ENCODE measurements at regions not wholly inside any gene's neighbourhood (a gene's known extent, or its start where the extent isn't known, plus 50 kb on each side); places are given as distances from the start of the nearest gene placed in this dataset.
A peak's percentile ranks its signal among the peaks of the same experiment; 100 is the strongest.
"Not testable (repeated sequence)": the region's sequence is repeated elsewhere in the genome, so short reads cannot be mapped to it uniquely, and the experiment has no call there.

DNA sequence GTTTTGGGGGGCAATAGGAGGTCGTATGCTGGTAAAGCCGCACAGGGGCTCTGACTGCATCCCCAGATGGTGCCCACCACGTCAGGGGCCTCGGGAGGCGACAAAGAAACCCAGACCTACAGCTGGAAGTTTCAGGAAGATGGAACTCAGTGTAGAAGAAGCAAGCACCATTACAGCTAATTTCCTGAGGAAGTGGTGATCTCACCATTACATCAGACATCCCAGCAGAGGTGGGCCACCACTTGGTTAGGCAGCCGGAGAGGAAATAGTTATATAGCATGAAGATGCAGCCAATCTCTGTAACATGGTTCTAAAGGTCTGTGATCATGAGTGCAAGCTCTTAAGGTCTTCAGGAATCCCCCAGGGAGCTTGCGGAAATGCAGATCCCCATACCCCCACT, 127.3 kb upstream of the PCBD1 start:
- no peak for DNase-seq (ENCODE audit: low read depth)

GRCh38 chr10:71020061-71020460, 131.7 kb upstream of the PCBD1 start:
- not testable (repeated sequence) for DNase-seq (ENCODE audit: low read depth)

GRCh38 chr10:71021402-71021801, 133.0 kb upstream of the PCBD1 start:
- DNase-seq (ENCODE audit: low read depth) = no peak

DNA sequence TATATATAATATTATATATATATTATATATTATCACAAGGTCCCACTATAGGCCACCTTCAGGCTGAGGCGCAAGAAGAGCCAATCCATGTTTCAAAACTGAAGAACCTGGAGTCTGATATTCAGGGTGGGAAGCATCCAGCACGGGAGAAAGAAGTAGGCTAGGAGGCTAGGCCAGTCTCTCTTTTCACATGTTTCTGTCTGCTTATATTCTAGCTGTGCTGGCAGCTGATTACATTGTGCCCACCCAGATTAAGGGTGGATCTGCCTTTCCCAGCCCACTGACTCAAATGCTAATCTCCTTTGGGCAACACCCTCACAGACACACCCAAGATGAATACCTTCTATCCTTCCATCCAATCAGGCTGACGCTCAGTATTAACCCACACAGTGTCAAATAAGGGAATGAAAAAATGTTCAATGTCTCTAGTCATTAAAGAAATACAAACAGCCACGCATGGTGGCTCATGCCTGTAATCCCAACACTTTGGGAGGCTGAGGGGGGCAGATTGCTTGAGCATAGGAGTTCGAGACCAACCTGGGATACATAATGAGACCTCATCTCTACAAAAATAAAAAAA, 135.4 kb upstream of the PCBD1 start:
- DNase-seq (ENCODE audit: low read depth) = no peak

DNA sequence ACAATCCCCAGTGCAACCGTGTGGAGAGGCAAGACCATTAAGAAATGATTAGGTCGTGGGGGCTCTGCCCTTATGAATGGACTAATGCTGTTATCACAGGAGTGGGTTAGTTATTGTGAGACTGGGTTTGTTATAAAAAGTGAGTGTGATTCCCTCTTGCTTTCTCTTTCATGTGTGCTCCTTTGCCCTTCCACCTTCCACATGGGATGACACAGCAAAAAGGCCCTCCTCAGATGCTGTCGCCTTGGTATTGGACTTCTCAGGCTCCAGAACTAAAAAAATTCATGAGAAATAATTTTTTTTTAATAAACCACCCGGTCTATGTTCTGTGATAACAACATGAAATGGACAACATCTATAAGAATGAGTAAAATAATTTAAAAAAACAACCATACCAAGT, 136.1 kb upstream of the PCBD1 start:
- DNase-seq (ENCODE audit: low read depth) = no peak

- DNase-seq (ENCODE audit: low read depth) = no peak
Measured at GRCh38 chr10:71025535-71025934, 137.2 kb upstream of the PCBD1 start.

DNA sequence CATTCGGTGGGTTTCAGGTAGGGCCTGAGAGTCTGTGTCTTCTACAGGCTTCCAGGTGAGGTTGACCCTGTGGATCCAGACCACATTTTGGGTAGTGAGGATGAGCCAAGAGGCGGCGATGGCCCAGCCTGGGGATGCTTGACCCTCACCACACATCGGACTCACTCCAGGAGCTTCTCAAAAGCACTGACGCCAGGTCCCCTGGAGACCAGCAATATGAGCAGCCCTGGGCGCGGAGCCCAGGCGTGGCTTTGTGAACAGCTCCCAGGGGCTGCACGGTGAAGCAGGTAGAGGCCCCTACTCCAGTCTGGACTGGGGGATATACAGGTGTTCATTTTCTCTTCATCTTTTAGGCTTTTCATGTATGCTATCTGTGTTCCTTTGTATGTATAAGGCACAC, 139.7 kb upstream of the PCBD1 start:
- DNase-seq (ENCODE audit: low read depth) = no peak

- DNase-seq (ENCODE audit: low read depth) = peak; percentile 13
Measured at GRCh38 chr10:71029411-71029892, 141.1 kb upstream of the PCBD1 start.

- no peak for DNase-seq (ENCODE audit: low read depth)
Measured at GRCh38 chr10:71029907-71030306, 141.5 kb upstream of the PCBD1 start.

DNA sequence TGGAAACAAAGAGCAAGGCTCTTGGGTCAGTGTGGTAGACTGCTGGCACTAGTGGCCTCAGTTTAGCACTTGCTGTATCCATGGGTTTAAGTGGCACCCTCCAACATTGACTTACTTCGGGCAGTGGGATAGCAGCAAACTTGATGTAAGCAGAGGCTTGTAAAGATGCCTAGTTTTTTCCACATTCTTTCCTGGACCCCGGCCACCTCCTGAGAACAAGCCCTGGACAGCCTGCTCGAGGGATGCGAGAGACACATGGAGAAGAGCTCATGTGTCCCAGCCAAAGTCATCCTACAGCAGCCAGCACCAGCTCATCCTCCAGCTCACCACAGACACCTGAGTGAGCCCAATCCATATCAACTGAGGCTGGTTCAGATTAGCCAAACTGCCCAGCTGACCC, 142.7 kb upstream of the PCBD1 start:
- DNase-seq (ENCODE audit: low read depth) = no peak

DNA sequence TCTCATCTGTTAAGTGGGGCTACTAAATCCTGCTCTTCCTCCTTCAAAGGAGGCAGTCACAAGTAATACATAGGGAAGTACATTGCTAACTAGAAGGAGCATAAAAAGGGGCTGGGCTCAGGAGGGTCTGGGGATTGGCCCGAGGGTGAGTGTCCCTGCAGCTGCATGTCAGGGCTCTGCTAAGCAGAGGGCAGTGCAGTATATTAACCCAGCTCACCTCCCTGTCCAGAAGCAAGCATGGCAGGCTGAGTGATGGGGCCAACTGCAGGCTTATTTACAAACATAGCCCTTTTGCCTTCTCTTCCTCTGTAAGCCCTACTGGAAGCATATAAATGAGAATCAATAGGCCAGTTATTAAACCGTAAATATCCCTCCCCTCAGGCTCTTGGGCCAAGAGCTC, 143.2 kb upstream of the PCBD1 start:
- peak; percentile 61 for DNase-seq (ENCODE audit: low read depth)

GRCh38 chr10:71032887-71033286, 144.5 kb upstream of the PCBD1 start:
- DNase-seq (ENCODE audit: low read depth) = no peak

- DNase-seq (ENCODE audit: low read depth) = no peak
Measured at GRCh38 chr10:71033396-71033980, 145.1 kb upstream of the PCBD1 start.

- no peak for DNase-seq (ENCODE audit: low read depth)
Measured at GRCh38 chr10:71035511-71036296, 147.3 kb upstream of the PCBD1 start.

GRCh38 chr10:71036297-71036966, 148.1 kb upstream of the PCBD1 start:
- DNase-seq (ENCODE audit: low read depth) = no peak

GRCh38 chr10:71038091-71038633, 149.8 kb upstream of the PCBD1 start:
- DNase-seq (ENCODE audit: low read depth) = no peak

- no peak for DNase-seq (ENCODE audit: low read depth)
Measured at GRCh38 chr10:71038921-71039320, 150.6 kb upstream of the PCBD1 start.

DNA sequence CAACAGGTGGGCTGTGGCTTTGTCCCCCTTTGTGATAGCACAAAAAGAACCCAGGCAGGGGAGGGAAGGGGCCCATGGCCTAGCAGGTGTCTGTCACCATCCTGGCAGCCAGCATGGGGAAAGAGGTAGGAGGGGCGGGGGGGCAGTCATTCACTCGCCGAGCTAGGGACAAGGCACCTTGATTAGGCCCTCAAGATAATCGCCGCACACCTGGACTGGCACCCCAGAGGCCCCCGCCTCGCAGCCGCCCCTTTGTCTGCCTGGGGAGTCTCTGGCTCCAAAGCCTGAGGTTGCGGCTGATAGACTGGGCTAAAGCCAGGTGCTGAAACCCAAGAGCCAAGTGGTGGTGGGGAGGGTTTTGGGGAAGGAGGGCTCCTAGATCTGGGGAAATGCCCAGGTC, 151.2 kb upstream of the PCBD1 start:
- no peak for DNase-seq (ENCODE audit: low read depth)

DNA sequence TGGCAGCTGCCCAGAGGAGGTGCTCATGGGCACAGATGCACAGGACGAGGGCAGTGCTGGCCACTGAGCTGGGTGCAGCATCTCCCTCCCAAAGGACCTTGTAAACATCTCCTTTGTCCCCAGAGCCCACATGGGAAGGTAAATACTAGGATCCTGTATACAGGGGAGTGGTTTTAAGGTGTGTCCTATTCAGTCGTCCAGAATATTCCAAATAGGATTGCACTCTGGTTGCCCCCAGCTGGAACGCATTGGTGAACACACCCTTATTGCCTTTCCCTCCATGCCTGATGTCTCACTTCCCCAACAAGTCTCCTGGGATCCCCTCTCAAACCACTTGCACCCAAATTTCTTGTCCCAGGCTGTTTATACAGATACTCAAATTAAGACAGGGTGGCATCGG, 152.0 kb upstream of the PCBD1 start:
- DNase-seq (ENCODE audit: low read depth) = no peak

DNA sequence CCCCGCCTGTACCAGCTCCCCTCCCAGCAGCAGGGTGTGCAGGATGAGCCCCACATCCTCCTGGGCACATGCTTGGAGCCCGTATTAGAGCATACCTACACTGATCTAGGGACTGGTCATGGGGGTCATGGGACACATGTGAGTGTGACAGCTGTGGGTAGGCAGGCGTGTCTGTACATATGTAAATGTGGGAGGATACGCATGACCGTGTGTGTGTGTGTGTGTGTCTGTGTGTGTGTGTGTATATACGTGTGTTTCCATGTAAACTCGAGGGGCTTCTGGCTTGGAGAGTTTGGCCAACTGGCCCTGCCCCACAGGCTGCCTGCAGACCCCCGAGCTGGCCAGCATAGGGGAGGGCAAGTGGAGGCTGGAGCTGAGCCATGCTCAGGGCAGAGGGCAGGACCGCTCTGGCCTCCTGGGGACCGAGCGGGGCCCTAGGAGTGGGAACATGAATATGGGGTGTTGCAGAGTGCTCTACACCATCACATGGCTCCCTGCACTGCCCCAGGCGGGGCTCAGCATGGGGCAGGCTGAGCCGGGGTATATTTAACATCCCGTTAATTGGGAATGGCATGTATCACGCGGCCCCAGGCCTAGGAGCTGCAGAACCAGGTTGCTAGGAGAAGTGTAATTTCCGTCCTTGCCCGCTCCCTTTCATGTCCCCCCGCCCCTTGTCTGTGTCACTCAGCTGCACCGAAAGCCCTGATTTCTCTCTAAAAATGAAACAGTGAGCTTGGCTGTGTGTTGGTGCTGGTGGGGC, 152.7 kb upstream of the PCBD1 start:
- no peak for DNase-seq (ENCODE audit: low read depth)

GRCh38 chr10:71042216-71042615, 153.9 kb upstream of the PCBD1 start:
- DNase-seq (ENCODE audit: low read depth) = no peak

All from myocyte (in vitro differentiated cells).